ENCODE measurements at regions not wholly inside any gene's neighbourhood (a gene's known extent, or its start where the extent isn't known, plus 50 kb on each side); places are given as distances from the start of the nearest gene placed in this dataset.

DNA sequence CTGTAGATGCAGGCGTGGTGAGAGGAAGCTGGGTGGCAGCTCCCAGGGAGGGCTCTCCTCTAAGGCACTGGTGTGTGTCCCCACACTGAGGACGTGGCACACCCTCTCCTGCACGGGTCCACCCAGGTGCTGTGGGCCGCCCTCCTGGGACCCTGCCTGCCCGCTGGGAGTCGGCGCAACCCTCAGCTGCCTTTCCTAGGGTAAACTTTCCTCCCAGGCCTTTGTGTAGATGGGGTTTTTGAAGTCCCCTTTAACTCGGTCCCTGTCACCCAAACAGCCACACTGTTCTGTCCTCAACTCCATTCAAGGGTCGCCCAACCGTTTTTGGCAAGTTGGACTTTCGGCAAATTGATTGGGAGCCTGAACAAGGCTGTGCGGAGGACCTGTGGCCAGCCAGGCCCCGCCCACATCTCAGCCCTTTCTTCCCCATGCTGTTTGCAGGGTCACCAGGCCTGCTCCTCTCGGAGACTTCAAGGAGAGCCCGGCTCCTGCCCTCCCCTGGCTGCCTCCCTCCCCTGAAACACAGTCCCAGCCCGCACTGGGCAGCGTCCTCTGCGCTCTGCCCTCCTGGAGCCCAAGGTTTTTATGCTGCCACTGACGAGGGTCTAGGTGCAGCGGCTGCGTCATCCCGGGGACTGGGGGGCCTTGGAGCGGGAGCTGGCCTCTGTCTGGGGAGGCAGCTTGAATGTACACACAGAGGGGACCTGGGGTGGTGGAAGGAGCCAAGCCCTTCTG is 1126.2 kb downstream of the BRD1 start:
- H3K36me3 ChIP-seq (ENCODE audit: control insufficient read depth, insufficient read depth, low read length), result no peaks in the 10 kb centered on the region
- H2BK20ac ChIP-seq (ENCODE audit: low read depth, low read length), result no peak overlapping the region
- no CpG with 5 or more reads among the region's 23 CpGs for WGBS, 2 experiments (ENCODE audit: extremely low coverage in 2 of 2, insufficient read length in 1 of 2)
- H3K4me1 ChIP-seq (ENCODE audit: control insufficient read depth, insufficient read depth, low read length), result no peaks in the 10 kb centered on the region
- no peak overlapping the region for H3K4me2 ChIP-seq (ENCODE audit: low read depth, low read length)
- H3K23ac ChIP-seq (ENCODE audit: low read depth, low read length), result no peak overlapping the region
- BruUV-seq (replicated peaks), result no TSS peak
- DNase-seq (no peak), ATAC-seq (ENCODE audit: low read depth) (no peak)
- no peak overlapping the region for H4K5ac ChIP-seq (ENCODE audit: low read depth, low read length)
- H2AK5ac ChIP-seq (ENCODE audit: low read depth, low read length), result no peak overlapping the region
- no peak overlapping the region for H3K18ac ChIP-seq (ENCODE audit: low read depth, low read length)
- H3K79me1 ChIP-seq (ENCODE audit: low read depth in 1 of 2, low read length in 2 of 2), result no peaks in the 10 kb centered on the region
- in situ Hi-C loops (cut with MboI; ENCODE audit: low sequenced_read_pairs), result no loop called here
- intact Hi-C loops (cut with micrococcal nuclease), result no loop called here
- H3K27ac ChIP-seq (ENCODE audit: insufficient read depth, low read length), result no peak overlapping the region
- ChIA-PET POLR2A (ENCODE audit: unreplicated experiment) (no interaction called here), CTCF (no interaction called here)
- no peaks in the 10 kb centered on the region for H4K20me1 ChIP-seq (ENCODE audit: insufficient read depth, low read length)
- no peak overlapping the region for H2BK120ac ChIP-seq (ENCODE audit: low read depth, low read length)
- dilution Hi-C loops (cut with HindIII; ENCODE audit: low sequenced_read_pairs, unreplicated experiment), result no loop called here
- no peak overlapping the region for H4K8ac ChIP-seq (ENCODE audit: low read depth in 2 of 2, low read length in 2 of 2)
- no peak overlapping the region for H3K14ac ChIP-seq (replicated peaks; ENCODE audit: low read depth, low read length)
- TF ChIP-seq BHLHE40 (IDR thresholded peaks at IDR 0.05; ENCODE audit: low read depth, low read length) (no peak), POLR2A (IDR thresholded peaks at IDR 0.05; ENCODE audit: low read depth, low read length) (no peak), RAD21 (IDR thresholded peaks at IDR 0.05; ENCODE audit: low read length) (no peak), CEBPB (IDR thresholded peaks at IDR 0.05; ENCODE audit: low read depth, low read length) (no peak), CHD1 (IDR thresholded peaks at IDR 0.05; ENCODE audit: low read depth, low read length) (no peak), MAZ (IDR thresholded peaks at IDR 0.05; ENCODE audit: borderline replicate concordance, low read depth, low read length) (no peak), SMC3 (IDR thresholded peaks at IDR 0.05; ENCODE audit: low read depth, low read length) (no peak), RCOR1 (IDR thresholded peaks at IDR 0.05; ENCODE audit: insufficient replicate concordance, low read length) (no peak), FOS (IDR thresholded peaks at IDR 0.05; ENCODE audit: low read depth, low read length) (no peak), RFX5 (IDR thresholded peaks at IDR 0.05; ENCODE audit: low read depth, low read length) (no peak), MAFK (IDR thresholded peaks at IDR 0.05; ENCODE audit: low read depth, low read length) (no peak), MXI1 (IDR thresholded peaks at IDR 0.05; ENCODE audit: borderline replicate concordance, low read depth, low read length) (no peak), NFE2L2 (IDR thresholded peaks at IDR 0.05; ENCODE audit: low read depth, low read length) (no peak)
- TF ChIP-seq, protein P1, sequence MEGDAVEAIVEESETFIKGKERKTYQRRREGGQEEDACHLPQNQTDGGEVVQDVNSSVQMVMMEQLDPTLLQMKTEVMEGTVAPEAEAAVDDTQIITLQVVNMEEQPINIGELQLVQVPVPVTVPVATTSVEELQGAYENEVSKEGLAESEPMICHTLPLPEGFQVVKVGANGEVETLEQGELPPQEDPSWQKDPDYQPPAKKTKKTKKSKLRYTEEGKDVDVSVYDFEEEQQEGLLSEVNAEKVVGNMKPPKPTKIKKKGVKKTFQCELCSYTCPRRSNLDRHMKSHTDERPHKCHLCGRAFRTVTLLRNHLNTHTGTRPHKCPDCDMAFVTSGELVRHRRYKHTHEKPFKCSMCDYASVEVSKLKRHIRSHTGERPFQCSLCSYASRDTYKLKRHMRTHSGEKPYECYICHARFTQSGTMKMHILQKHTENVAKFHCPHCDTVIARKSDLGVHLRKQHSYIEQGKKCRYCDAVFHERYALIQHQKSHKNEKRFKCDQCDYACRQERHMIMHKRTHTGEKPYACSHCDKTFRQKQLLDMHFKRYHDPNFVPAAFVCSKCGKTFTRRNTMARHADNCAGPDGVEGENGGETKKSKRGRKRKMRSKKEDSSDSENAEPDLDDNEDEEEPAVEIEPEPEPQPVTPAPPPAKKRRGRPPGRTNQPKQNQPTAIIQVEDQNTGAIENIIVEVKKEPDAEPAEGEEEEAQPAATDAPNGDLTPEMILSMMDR (conservative IDR thresholded peaks at IDR 0.05; ENCODE audit: low read depth, low read length), result no peak
- TF ChIP-seq, protein P2, sequence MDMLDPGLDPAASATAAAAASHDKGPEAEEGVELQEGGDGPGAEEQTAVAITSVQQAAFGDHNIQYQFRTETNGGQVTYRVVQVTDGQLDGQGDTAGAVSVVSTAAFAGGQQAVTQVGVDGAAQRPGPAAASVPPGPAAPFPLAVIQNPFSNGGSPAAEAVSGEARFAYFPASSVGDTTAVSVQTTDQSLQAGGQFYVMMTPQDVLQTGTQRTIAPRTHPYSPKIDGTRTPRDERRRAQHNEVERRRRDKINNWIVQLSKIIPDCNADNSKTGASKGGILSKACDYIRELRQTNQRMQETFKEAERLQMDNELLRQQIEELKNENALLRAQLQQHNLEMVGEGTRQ (IDR thresholded peaks at IDR 0.05; ENCODE audit: low read depth, low read length), result no peak
- TF ChIP-seq, protein P3, sequence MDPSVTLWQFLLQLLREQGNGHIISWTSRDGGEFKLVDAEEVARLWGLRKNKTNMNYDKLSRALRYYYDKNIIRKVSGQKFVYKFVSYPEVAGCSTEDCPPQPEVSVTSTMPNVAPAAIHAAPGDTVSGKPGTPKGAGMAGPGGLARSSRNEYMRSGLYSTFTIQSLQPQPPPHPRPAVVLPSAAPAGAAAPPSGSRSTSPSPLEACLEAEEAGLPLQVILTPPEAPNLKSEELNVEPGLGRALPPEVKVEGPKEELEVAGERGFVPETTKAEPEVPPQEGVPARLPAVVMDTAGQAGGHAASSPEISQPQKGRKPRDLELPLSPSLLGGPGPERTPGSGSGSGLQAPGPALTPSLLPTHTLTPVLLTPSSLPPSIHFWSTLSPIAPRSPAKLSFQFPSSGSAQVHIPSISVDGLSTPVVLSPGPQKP (IDR thresholded peaks at IDR 0.05; ENCODE audit: borderline replicate concordance, low read depth, low read length), result no peak
- no peaks in the 10 kb centered on the region for H3K27me3 ChIP-seq (ENCODE audit: control insufficient read depth, insufficient read depth, low read length)
- no peak overlapping the region for H3K56ac ChIP-seq (ENCODE audit: extremely low read depth, insufficient read depth, low read length)
- H3K9me1 ChIP-seq (ENCODE audit: insufficient read depth, low read length), result no peaks in the 10 kb centered on the region
- H2BK15ac ChIP-seq (ENCODE audit: low read depth, low read length), result no peak overlapping the region
- no peak overlapping the region for H3K4ac ChIP-seq (ENCODE audit: low read depth, low read length)
- H2AK9ac ChIP-seq (replicated peaks; ENCODE audit: low read depth, low read length, poor library complexity), result no peak overlapping the region
- no peak overlapping the region for H2AFZ ChIP-seq (replicated peaks; ENCODE audit: low read length, poor library complexity)
- no peak overlapping the region for H3K9ac ChIP-seq (ENCODE audit: low read depth, low read length)
- H3K9me3 ChIP-seq (ENCODE audit: control insufficient read depth, insufficient read depth, low read length), result peaks cover 79% of the 10 kb centered on the region
- no peak overlapping the region for H4K91ac ChIP-seq (ENCODE audit: insufficient read depth, low read depth, low read length)
- H2BK5ac ChIP-seq (ENCODE audit: low read depth, low read length, poor library complexity, severe bottlenecking), result no peak overlapping the region
- no peak overlapping the region for H3K4me3 ChIP-seq (ENCODE audit: insufficient read depth, low read depth, low read length)

All from IMR-90 (cell line).